GM12878 (cell line): ENCODE measurements at regions not wholly inside any gene's neighbourhood (a gene's known extent, or its start where the extent isn't known, plus 50 kb on each side); places are given as distances from the start of the nearest gene placed in this dataset.

Source experiments
- CBFB ChIP-seq: IDR thresholded peaks from 2 replicates; pipeline ENCODE4 v1.6.1; 2016; ENCODE audit warnings: antibody characterized with exemption, low read depth
- CBX5 ChIP-seq: sonication (generic); IDR thresholded peaks from 2 replicates; pipeline ENCODE4 v1.6.1; 2016; ENCODE audit warnings: low read depth, moderate library complexity, mild to moderate bottlenecking, inconsistent platforms
- CHD1 ChIP-seq: IDR thresholded peaks from 2 replicates; pipeline ENCODE4 v1.6.1; 2012; ENCODE audit warnings: low read depth, low read length, improper control_type of control experiment
- CREB1 ChIP-seq: IDR thresholded peaks from 2 replicates; pipeline ENCODE4 v1.6.1; 2012; ENCODE audit warnings: low read depth, mild to moderate bottlenecking, inconsistent platforms
- GABPA ChIP-seq: IDR thresholded peaks from 2 replicates; pipeline ENCODE4 v1.6.1; 2014; ENCODE audit warnings: antibody characterized with exemption, low read depth, mild to moderate bottlenecking, inconsistent platforms
- HDAC2 ChIP-seq: fragments of 200-600 bp; sonication (generic); IDR thresholded peaks from 2 replicates; pipeline ENCODE4 v1.6.1; 2017
- IKZF1 ChIP-seq: fragments of 450-650 bp; conservative IDR thresholded peaks from 2 replicates; pipeline ENCODE4 v1.6.1; 2017; ENCODE audit warnings: antibody characterized with exemption, mild to moderate bottlenecking
- IKZF2 ChIP-seq, 2 experiments: fragments of 450-650 bp; IDR thresholded peaks; 2 replicates each; pipeline ENCODE4 v1.6.1; 2017; ENCODE audit warnings: mild to moderate bottlenecking in 2 of 2, moderate library complexity in 2 of 2
- KLF5 ChIP-seq: fragments of 450-650 bp; IDR thresholded peaks from 2 replicates; pipeline ENCODE4 v1.6.1; 2014; ENCODE audit warnings: mild to moderate bottlenecking; ENCODE audit not compliant: partially characterized antibody
- MEF2B ChIP-seq: fragments of 450-650 bp; IDR thresholded peaks from 2 replicates; pipeline ENCODE4 v1.6.1; 2018; ENCODE audit warnings: mild to moderate bottlenecking, moderate library complexity; ENCODE audit not compliant: partially characterized antibody, poor library complexity, severe bottlenecking
- NFIC ChIP-seq: IDR thresholded peaks from 2 replicates; pipeline ENCODE4 v1.6.1; 2012; ENCODE audit warnings: low read depth, mild to moderate bottlenecking, inconsistent platforms, low read length, moderate library complexity
- NFYB ChIP-seq: IDR thresholded peaks from 2 replicates; pipeline ENCODE4 v1.6.1; 2011; ENCODE audit warnings: low read depth, mild to moderate bottlenecking, low read length, improper control_type of control experiment, moderate library complexity; ENCODE audit not compliant: insufficient read depth
- RAD51 ChIP-seq: fragments of 450-650 bp; IDR thresholded peaks from 2 replicates; pipeline ENCODE4 v1.6.1; 2016; ENCODE audit warnings: moderate library complexity, mild to moderate bottlenecking, inconsistent platforms
- RUNX3 ChIP-seq: IDR thresholded peaks from 2 replicates; pipeline ENCODE4 v1.6.1; 2012; ENCODE audit warnings: low read length, inconsistent platforms
- SMAD1 ChIP-seq: fragments of 450-650 bp; IDR thresholded peaks from 2 replicates; pipeline ENCODE4 v1.6.1; 2018; ENCODE audit warnings: mild to moderate bottlenecking, low read depth; ENCODE audit not compliant: partially characterized antibody
- SPI1 ChIP-seq: IDR thresholded peaks from 2 replicates; pipeline ENCODE4 v1.6.1; 2011; ENCODE audit warnings: low read depth, mild to moderate bottlenecking, low read length, moderate library complexity, borderline replicate concordance; ENCODE audit not compliant: insufficient read depth
- STAT1 ChIP-seq: fragments of 450-650 bp; conservative IDR thresholded peaks from 2 replicates; pipeline ENCODE4 v1.6.1; 2014; ENCODE audit warnings: antibody characterized with exemption, mild to moderate bottlenecking
- ZNF274 ChIP-seq: IDR thresholded peaks from one replicate; pipeline ENCODE4 v1.8.0; 2011; ENCODE audit not compliant: insufficient read length, insufficient read depth
- ZNF622 ChIP-seq: fragments of 450-650 bp; IDR thresholded peaks from 2 replicates; pipeline ENCODE4 v1.6.1; 2017; ENCODE audit warnings: mild to moderate bottlenecking, inconsistent platforms
- TF ChIP-seq, protein P1 (sequence below): fragments of 450-650 bp; formaldehyde crosslinking; IDR thresholded peaks from 2 replicates; pipeline ENCODE4 v1.4.0; 2022; ENCODE audit warnings: mild to moderate bottlenecking, moderate library complexity
- TF ChIP-seq, protein P2 (sequence below): fragments of 450-650 bp; IDR thresholded peaks from 2 replicates; pipeline ENCODE4 v1.6.1; 2016; ENCODE audit warnings: mild to moderate bottlenecking, moderate library complexity, borderline replicate concordance
- TF ChIP-seq, protein P3 (sequence below): IDR thresholded peaks from 2 replicates; pipeline ENCODE4 v1.6.1; 2012; ENCODE audit warnings: low read depth, low read length, improper control_type of control experiment
- TF ChIP-seq, protein P4 (sequence below): fragments of 450-650 bp; IDR thresholded peaks from 2 replicates; pipeline ENCODE4 v1.6.1; 2016; ENCODE audit warnings: mild to moderate bottlenecking

DNA sequence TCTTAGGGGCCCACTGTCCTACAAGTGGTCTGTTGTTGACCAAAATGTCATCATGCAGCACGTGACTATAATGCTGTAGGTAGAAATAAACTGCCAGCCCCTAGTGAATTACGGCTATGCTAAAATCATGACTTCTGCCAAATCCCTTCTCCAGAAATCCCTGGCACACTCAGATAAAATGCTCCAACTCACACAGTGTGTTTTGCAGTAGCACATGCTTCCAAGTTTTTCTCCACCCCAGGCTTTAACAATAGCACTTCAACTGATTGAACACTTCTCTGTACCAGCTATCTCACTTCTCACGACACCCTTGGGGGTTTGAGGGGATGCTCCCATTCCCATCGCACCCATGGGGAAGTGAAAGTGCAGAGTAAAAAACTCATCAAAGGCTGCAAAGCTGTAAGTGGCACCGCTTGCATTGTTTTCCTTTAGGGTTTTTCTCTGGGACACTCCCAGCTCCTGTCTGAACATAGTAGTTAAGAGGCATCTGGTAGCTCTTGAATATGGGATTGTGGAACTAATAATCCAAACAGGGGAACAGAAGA is 151.0 kb upstream of the SLC24A2 start (continued):
- TF ChIP-seq MEF2B: peak; percentile 87
- TF ChIP-seq, protein P1, sequence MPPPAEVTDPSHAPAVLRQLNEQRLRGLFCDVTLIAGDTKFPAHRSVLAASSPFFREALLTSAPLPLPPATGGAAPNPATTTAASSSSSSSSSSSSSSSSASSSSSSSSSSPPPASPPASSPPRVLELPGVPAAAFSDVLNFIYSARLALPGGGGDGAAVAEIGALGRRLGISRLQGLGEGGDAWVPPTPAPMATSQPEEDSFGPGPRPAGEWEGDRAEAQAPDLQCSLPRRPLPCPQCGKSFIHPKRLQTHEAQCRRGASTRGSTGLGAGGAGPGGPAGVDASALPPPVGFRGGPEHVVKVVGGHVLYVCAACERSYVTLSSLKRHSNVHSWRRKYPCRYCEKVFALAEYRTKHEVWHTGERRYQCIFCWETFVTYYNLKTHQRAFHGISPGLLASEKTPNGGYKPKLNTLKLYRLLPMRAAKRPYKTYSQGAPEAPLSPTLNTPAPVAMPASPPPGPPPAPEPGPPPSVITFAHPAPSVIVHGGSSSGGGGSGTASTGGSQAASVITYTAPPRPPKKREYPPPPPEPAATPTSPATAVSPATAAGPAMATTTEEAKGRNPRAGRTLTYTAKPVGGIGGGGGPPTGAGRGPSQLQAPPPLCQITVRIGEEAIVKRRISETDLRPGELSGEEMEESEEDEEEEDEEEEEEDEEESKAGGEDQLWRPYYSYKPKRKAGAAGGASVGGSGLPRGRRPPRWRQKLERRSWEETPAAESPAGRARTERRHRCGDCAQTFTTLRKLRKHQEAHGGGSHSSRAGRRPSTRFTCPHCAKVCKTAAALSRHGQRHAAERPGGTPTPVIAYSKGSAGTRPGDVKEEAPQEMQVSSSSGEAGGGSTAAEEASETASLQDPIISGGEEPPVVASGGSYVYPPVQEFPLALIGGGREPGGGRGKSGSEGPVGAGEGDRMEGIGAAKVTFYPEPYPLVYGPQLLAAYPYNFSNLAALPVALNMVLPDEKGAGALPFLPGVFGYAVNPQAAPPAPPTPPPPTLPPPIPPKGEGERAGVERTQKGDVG (CRISPR knock-in tag): no peak
- TF ChIP-seq STAT1: no peak
- TF ChIP-seq SPI1: peak; percentile 72; the same call in 1 of the 2 replicates
- TF ChIP-seq CBFB: no peak
- TF ChIP-seq RUNX3: no peak
- TF ChIP-seq CBX5: no peak
- TF ChIP-seq SMAD1: no peak
- no peak for TF ChIP-seq CREB1
- TF ChIP-seq IKZF1: peak; percentile 82
- TF ChIP-seq, protein P2, sequence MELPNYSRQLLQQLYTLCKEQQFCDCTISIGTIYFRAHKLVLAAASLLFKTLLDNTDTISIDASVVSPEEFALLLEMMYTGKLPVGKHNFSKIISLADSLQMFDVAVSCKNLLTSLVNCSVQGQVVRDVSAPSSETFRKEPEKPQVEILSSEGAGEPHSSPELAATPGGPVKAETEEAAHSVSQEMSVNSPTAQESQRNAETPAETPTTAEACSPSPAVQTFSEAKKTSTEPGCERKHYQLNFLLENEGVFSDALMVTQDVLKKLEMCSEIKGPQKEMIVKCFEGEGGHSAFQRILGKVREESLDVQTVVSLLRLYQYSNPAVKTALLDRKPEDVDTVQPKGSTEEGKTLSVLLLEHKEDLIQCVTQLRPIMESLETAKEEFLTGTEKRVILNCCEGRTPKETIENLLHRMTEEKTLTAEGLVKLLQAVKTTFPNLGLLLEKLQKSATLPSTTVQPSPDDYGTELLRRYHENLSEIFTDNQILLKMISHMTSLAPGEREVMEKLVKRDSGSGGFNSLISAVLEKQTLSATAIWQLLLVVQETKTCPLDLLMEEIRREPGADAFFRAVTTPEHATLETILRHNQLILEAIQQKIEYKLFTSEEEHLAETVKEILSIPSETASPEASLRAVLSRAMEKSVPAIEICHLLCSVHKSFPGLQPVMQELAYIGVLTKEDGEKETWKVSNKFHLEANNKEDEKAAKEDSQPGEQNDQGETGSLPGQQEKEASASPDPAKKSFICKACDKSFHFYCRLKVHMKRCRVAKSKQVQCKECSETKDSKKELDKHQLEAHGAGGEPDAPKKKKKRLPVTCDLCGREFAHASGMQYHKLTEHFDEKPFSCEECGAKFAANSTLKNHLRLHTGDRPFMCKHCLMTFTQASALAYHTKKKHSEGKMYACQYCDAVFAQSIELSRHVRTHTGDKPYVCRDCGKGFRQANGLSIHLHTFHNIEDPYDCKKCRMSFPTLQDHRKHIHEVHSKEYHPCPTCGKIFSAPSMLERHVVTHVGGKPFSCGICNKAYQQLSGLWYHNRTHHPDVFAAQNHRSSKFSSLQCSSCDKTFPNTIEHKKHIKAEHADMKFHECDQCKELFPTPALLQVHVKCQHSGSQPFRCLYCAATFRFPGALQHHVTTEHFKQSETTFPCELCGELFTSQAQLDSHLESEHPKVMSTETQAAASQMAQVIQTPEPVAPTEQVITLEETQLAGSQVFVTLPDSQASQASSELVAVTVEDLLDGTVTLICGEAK: no peak
- peak; percentile 17; the same call in 1 of the 2 replicates for TF ChIP-seq RAD51
- TF ChIP-seq, protein P3, sequence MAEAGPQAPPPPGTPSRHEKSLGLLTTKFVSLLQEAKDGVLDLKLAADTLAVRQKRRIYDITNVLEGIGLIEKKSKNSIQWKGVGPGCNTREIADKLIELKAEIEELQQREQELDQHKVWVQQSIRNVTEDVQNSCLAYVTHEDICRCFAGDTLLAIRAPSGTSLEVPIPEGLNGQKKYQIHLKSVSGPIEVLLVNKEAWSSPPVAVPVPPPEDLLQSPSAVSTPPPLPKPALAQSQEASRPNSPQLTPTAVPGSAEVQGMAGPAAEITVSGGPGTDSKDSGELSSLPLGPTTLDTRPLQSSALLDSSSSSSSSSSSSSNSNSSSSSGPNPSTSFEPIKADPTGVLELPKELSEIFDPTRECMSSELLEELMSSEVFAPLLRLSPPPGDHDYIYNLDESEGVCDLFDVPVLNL: no peak
- no peak for TF ChIP-seq ZNF274
- TF ChIP-seq IKZF2 (IDR thresholded peaks at IDR 0.05): peak; percentile 76 to 80; a peak in 3 of 4 replicates
- no peak for TF ChIP-seq NFYB
- no peak for TF ChIP-seq CHD1
- TF ChIP-seq, protein P4, sequence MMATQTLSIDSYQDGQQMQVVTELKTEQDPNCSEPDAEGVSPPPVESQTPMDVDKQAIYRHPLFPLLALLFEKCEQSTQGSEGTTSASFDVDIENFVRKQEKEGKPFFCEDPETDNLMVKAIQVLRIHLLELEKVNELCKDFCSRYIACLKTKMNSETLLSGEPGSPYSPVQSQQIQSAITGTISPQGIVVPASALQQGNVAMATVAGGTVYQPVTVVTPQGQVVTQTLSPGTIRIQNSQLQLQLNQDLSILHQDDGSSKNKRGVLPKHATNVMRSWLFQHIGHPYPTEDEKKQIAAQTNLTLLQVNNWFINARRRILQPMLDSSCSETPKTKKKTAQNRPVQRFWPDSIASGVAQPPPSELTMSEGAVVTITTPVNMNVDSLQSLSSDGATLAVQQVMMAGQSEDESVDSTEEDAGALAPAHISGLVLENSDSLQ: no peak
- TF ChIP-seq ZNF622: no peak
- TF ChIP-seq NFIC: no peak
- no peak for TF ChIP-seq GABPA
- no peak for TF ChIP-seq HDAC2
- no peak for TF ChIP-seq KLF5
